HG03442 (cell line): ENCODE measurements at regions not wholly inside any gene's neighbourhood (a gene's known extent, or its start where the extent isn't known, plus 50 kb on each side); places are given as distances from the start of the nearest gene placed in this dataset.
A peak's percentile ranks its signal among the peaks of the same experiment; 100 is the strongest.
"Not testable (repeated sequence)": the region's sequence is repeated elsewhere in the genome, so short reads cannot be mapped to it uniquely, and the experiment has no call there.

ENCODE experiments used
- ATAC-seq: cut with Tn5 transposase; IDR thresholded peaks from one replicate; pipeline ENCODE4 v1.9.1; 2021; ENCODE audit warnings: mild to moderate bottlenecking, moderate library complexity; ENCODE audit not compliant: unreplicated experiment

GRCh38 chr6:82419132-82419581 is 55.5 kb downstream of the TPBG start:
- peak; percentile 82 for ATAC-seq

DNA sequence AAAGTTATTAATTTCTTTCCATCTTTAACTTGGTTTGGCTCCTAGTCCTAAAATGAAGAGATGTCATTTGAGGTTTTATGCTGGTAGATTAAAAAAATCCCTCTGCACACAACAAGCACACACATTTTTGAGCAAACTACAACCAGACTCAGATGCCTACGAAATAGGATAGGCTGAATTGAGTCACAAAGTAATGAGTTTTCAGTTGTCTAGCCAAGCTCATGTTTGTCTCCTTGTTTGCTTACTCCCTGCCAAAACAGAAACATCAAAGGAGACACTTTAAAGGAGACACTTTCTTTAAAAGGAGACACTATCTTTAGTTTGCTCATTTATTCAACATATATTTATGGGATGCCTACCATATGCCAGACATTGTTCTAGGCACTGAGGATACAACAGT is 56.2 kb downstream of the TPBG start:
- ATAC-seq, result no peak

DNA sequence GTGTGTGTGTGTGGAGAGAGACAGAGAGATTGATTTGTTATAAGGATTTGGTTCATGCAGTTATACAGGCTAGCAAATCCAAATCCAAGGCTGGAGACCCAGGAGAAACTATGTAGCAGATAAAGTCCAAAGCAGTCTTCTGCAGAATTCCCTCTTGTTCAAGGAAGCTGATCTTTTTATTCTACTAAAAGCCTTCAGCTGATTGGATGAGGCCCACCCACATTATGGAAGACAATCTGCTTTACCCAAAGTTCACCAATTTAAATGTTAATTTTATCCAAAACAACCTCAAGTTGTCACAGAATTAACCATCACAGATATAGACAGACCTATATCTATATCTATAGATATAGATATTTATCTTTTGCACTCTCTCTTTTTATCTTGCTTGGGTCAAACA is 67.0 kb downstream of the TPBG start:
- no peak for ATAC-seq

- ATAC-seq, result no peak
Measured at GRCh38 chr6:82436740-82437139, 73.1 kb downstream of the TPBG start.

DNA sequence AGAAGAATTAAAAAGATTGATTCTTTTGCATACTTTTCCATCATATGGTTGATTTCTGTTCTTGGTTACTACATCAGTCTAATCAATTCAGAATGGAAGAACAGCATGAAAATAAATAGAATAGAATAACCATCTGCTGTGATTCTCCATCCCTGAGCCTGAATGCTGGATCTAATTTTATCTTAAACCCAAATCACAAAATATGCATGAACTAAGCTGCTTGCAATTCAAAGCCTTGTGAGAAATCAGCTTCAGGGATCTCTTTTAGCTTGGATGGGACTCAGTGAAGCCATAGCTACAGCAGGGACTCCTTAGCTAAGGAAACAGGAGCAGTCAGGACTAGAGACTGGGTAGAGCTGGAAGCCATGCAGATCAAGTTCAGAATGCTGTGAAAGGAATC is 74.1 kb downstream of the TPBG start:
- ATAC-seq, result no peak

DNA sequence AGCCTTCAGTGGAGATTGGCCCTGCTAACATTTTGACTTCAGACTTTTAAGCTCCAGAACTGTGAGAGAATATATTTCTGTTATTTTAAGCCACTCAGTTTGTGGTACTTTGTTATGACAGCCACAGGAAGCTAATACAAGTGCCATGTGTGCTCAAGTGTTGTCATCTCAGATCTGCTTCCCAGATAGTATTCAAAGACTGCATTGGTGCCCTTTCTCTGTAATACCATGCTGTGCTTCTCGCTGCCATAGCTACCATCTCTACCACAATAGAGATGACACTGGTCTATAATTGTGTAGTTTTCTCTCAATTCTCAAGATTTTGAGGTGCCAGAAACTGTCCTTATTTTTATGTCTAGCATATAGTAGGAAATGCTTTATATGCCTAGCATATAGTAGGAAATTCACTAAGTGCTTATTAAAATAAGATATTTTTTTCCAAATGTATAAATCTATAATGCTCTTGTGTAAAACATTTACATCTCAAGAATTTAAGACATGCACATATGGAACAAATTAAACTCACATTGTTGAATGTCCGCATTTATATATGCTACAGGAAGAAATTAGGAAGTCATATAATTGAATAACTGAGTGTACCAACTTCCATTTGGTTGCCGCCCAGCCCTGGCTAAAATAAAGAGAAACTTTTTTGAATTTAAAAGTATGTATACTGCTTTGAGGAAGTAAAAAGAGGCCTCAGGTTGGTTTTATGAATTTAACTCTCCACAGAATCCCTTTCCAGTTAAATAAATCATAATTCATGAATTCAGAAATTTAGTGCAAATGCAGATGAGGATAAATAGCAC is 77.6 kb downstream of the TPBG start:
- ATAC-seq, result no peak

DNA sequence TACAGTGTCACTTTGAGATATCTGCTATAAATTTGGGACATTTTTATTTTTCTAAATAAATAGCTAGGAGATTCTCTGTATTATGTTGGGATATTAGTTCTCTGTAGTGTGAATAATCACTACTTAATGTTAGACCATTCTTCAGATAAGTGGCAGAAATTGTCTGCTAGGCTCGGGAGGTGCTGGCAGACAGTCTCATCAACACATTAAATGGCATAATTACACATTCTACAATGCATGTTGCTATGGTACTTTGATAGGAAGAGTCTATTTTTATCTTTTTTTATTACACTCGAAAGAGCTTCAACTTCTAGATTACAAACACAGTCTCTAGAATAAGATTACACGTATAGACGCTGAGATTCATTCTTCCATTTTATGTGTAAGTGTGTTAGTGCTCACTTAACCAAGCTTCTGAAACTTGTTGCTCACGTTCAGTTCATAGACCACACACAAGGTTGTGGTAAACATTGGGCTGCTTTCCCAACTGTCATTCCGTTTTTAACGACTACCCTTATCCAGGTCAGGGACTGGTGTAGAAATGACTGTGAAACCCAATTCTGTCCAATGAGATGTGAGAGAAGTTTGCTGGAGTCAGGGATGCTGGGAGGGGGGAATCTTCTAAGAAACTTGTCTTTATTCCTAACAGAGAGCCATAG is 78.6 kb downstream of the TPBG start:
- ATAC-seq, result no peak

DNA sequence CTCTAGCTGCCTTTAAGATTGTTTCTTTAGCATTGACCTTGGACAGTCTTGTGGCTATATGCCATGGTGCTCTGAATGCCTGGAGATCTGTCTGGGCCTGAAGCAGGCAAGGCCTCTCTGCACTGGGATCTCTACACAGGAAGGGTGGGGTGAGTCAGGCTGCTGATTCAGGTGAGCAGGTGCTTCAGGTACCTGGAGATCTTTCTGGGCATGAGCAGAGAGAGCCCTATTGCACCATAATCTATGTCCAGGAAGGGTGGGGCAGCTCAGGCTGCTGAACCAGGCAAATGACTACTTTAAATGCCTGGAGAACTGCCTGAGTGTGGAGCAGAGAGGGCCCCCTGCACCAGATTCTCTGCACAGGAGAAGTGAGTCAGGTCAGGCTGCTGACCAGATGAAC is 94.5 kb downstream of the TPBG start:
- no peak for ATAC-seq

- ATAC-seq, result no peak
Measured at GRCh38 chr6:82458705-82459104, 95.1 kb downstream of the TPBG start.

GRCh38 chr6:82461536-82461935 is 97.9 kb downstream of the TPBG start:
- ATAC-seq, result no peak

GRCh38 chr6:82467338-82467737 is 103.7 kb downstream of the TPBG start:
- ATAC-seq, result no peak

DNA sequence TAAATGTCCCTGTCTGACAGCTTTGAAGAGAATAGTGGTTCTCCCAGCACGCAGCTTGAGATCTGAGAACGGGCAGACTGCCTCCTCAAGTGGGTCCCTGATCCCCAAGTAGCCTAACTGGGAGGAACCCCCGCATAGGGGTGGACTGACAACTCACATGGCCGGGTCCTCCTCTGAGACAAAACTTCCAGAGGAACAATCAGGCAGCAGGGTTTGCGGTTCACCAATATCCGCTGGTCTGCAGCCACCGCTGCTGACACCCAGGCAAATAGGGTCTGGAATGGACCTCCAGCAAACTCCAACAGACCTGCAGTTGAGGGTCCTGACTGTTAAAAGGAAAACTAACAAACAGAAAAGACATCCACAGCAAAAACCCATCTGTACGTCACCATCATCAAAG is 106.5 kb downstream of the TPBG start:
- not testable (repeated sequence) for ATAC-seq

GRCh38 chr6:82475106-82475505 is 111.5 kb downstream of the TPBG start:
- ATAC-seq, result not testable (repeated sequence)

DNA sequence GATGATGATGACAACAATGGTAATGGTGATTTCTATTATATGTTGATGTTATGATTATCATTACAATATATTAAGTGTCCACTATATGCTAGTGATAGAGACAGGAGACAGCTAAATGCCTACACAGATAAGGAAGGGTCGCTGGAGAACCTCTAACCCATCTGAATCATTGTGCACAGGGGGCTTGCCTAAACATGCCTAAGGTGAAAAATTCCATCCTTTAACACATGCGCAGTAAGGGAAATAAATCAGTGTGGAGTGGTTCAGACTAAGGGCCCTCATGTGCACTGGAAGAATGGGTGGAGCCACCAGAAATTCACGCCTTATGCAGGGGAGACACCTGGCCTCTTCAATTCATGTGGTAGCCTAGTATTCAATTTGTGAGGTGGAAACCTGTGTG is 120.4 kb downstream of the TPBG start:
- no peak for ATAC-seq

GRCh38 chr6:82484737-82485626 is 121.4 kb downstream of the TPBG start:
- ATAC-seq, result no peak

- ATAC-seq, result no peak
Measured at GRCh38 chr6:82487895-82488294, 124.3 kb downstream of the TPBG start.

DNA sequence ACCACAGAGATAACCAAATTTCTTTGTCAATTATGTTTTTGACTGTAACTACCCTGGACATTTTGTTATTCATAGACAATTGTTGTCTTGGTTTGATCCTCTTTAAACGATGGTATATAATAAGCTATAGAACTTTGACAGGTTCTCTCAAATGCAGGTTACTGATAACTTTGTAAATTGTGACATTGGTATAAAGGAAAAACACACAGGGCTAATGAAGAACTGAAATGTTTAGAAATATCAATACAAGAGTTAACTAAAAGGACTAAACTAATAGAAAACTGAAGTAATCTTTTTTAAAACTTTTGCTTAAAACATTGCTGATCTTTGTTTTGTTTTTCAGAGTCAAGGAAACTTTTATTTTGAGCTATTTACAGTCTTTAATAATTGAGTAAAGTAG is 124.8 kb downstream of the TPBG start:
- ATAC-seq, result no peak

DNA sequence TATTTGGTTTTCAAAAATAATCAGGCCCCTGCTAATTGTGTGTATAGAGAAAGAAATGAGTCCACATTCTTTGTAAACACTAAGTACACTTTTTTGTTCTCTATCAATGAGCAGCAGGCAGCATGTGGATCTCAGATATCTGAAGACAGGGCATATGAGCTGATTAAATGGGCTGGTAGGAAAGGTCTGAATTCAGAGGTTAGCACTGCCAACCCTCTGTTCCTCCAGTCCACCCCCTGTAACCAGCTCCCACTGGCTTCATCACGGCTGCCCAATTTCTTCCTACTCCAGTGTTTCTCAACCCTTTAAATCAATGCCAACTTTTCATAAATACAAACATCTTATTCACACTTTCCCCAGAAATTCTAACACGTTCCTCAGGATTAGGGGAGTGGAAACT is 128.5 kb downstream of the TPBG start:
- no peak for ATAC-seq

DNA sequence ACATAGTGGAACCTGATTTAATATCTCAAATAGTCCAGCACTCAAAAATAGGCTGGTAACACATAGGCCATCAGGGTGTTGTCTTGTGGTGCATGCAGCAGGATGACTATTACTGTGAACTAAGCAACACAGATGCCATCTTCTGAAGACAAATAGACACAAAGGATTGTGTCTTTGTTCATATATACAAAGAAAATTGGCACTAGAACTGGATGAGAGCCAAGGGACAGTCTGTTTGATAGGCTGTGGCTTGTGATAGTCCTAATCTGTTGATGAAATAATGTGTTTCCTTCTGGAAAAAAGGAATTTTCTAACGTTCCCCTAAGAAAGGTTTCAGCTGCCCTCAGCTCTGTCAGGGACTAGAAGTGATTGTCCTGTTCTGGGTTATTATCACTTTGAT is 129.8 kb downstream of the TPBG start:
- ATAC-seq, result no peak

- no peak for ATAC-seq
Measured at GRCh38 chr6:82494367-82494766, 130.8 kb downstream of the TPBG start.

DNA sequence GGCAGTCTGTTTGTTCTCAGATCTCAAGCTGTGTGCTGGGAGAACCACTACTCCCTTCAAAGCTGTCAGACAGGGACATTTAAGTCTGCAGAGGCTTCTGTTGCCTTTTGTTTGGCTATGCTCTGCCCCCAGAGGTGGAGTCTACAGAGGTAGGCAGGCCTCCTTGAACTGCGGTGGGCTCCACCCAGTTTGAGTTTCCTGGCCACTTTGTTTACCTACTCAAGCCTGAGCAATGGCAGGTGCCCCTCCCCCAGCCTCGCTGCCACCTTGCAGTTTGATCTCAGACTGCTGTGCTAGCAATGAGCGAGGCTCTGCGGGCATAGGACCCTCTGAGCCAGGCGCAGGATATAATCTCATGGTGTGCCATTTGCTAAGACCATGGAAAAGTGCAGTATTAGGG is 138.3 kb downstream of the TPBG start:
- ATAC-seq, result not testable (repeated sequence)
